SK-N-SH (cell line): ENCODE measurements at regions not wholly inside any gene's neighbourhood (a gene's known extent, or its start where the extent isn't known, plus 50 kb on each side); places are given as distances from the start of the nearest gene placed in this dataset.

Experiments used
- CTCF ChIA-PET: fragments of 300-600, 350-600 bp; formaldehyde crosslinking; extraction: SDS; loops from one replicate; lab custom pipeline; 2021; lab: Yijun Ruan, JAX
- POLR2A ChIA-PET: fragments of 350-600 bp; sonication (Branson Sonifier 250); formaldehyde crosslinking; extraction: SDS; loops from one replicate; lab custom pipeline; 2020; ENCODE audit warnings: antibody characterized with exemption, inconsistent platforms; lab: Yijun Ruan, JAX
- DNase-seq: peaks from one replicate; pipeline ENCODE4 v3.0.0; 2012
- H2AFZ ChIP-seq: fragments of 200-600 bp; sonication (generic); 2 replicates; pipeline ENCODE4 v1.8.1; 2016; ENCODE audit warnings: antibody characterized with exemption, mild to moderate bottlenecking, low read depth
- H3F3A ChIP-seq: fragments of 200-600 bp; sonication (generic); replicated peaks from 2 replicates; pipeline ENCODE3; 2016; ENCODE audit warnings: antibody characterized with exemption, mild to moderate bottlenecking; ENCODE audit not compliant: insufficient read depth
- H3K27ac ChIP-seq, 2 experiments: fragments of 200-500 bp in 1 of 2; fragments of 200-600 bp in 1 of 2; sonication (Bioruptor generic) in 1 of 2; sonication (generic), shearing (Covaris generic) in 1 of 2; 2 replicates each; pipeline versions ENCODE4 v1.5.1 to v1.6.1; 2014 to 2016; ENCODE audit warnings: low read depth in 2 of 2, inconsistent platforms in 1 of 2, low read length in 1 of 2, mild to moderate bottlenecking in 1 of 2, mixed read lengths in 1 of 2
- H3K27me3 ChIP-seq: fragments of 200-600 bp; sonication (generic), shearing (Covaris generic); 2 replicates; pipeline ENCODE4 v1.6.1; 2016; ENCODE audit warnings: mixed run types; ENCODE audit not compliant: insufficient read depth
- H3K36me3 ChIP-seq, 2 experiments: fragments of 200-500 bp in 1 of 2; fragments of 200-600 bp in 1 of 2; sonication (Bioruptor generic) in 1 of 2; sonication (generic) in 1 of 2; replicated peaks in 1 of 2; 2 replicates each; pipeline versions ENCODE3 to v1.5.1; 2014 to 2016; ENCODE audit warnings: low read length in 1 of 2, mild to moderate bottlenecking in 1 of 2; ENCODE audit not compliant: insufficient read depth in 2 of 2, control insufficient read depth in 1 of 2
- H3K4me1 ChIP-seq, 2 experiments: fragments of 200-500 bp in 1 of 2; fragments of 200-600 bp in 1 of 2; sonication (Bioruptor generic) in 1 of 2; sonication (generic), shearing (Covaris generic) in 1 of 2; 2 replicates each; pipeline versions ENCODE4 v1.5.1 to v1.6.1; 2014 to 2016; ENCODE audit warnings: low read depth in 1 of 2, low read length in 1 of 2, mixed run types in 1 of 2; ENCODE audit not compliant: insufficient read depth in 2 of 2, control insufficient read depth in 1 of 2
- H3K4me2 ChIP-seq: fragments of 200-600 bp; sonication (generic), shearing (Covaris generic); 2 replicates; pipeline ENCODE4 v1.6.1; 2017; ENCODE audit warnings: mixed run types
- H3K4me3 ChIP-seq, 2 experiments: fragments of 200-500 bp in 1 of 2; fragments of 200-600 bp in 1 of 2; sonication (Bioruptor generic) in 1 of 2; sonication (generic), shearing (Covaris generic) in 1 of 2; 2 replicates each; pipeline versions ENCODE4 v1.5.1 to v1.8.1; 2014 to 2016; ENCODE audit warnings: low read depth in 2 of 2, inconsistent platforms in 1 of 2, low read length in 1 of 2, mild to moderate bottlenecking in 1 of 2, mixed read lengths in 1 of 2, moderate library complexity in 1 of 2
- H3K79me2 ChIP-seq: fragments of 200-600 bp; sonication (generic); 2 replicates; pipeline ENCODE4 v1.8.1; 2017; ENCODE audit warnings: mild to moderate bottlenecking; ENCODE audit not compliant: insufficient read depth
- H3K9ac ChIP-seq: fragments of 200-600 bp; sonication (generic); 2 replicates; pipeline ENCODE4 v1.6.1; 2017; ENCODE audit warnings: mixed run types
- H3K9me2 ChIP-seq: fragments of 200-600 bp; sonication (generic); 2 replicates; pipeline ENCODE4 v1.6.1; 2017; ENCODE audit warnings: mixed run types
- H3K9me3 ChIP-seq: fragments of 200-600 bp; sonication (generic); 2 replicates; pipeline ENCODE4 v1.6.1; 2017; ENCODE audit warnings: mixed run types, mild to moderate bottlenecking, moderate library complexity
- H4K20me1 ChIP-seq: fragments of 200-600 bp; sonication (generic); 2 replicates; pipeline ENCODE4 v1.6.1; 2017; ENCODE audit warnings: mild to moderate bottlenecking, mixed run types; ENCODE audit not compliant: insufficient read depth
- ELF1 ChIP-seq: IDR thresholded peaks from 2 replicates; pipeline ENCODE4 v1.4.0; 2012
- EP300 ChIP-seq, 2 experiments: IDR thresholded peaks; 2 replicates each; pipeline versions ENCODE4 v1.4.0 to v1.6.1; 2012; ENCODE audit warnings: borderline replicate concordance in 1 of 2, low read depth in 1 of 2, low read length in 1 of 2
- FOXM1 ChIP-seq: IDR thresholded peaks from 2 replicates; pipeline ENCODE4 v1.4.0; 2012; ENCODE audit warnings: low read depth, mild to moderate bottlenecking
- GABPA ChIP-seq: IDR thresholded peaks from 2 replicates; pipeline ENCODE4 v1.4.0; 2012; ENCODE audit warnings: low read depth, mild to moderate bottlenecking
- GATA2 ChIP-seq: sonication (generic); formaldehyde crosslinking; IDR thresholded peaks from 2 replicates; pipeline ENCODE4 v1.5.0; 2020; ENCODE audit warnings: mild to moderate bottlenecking, missing genetic modification reagents
- JUND ChIP-seq: IDR thresholded peaks from 2 replicates; pipeline ENCODE4 v1.4.0; 2012
- NFIC ChIP-seq: IDR thresholded peaks from 2 replicates; pipeline ENCODE4 v1.4.0; 2012; ENCODE audit warnings: borderline replicate concordance
- RXRA ChIP-seq: IDR thresholded peaks from 2 replicates; pipeline ENCODE4 v1.4.0; 2012; ENCODE audit warnings: low read depth, mild to moderate bottlenecking, borderline replicate concordance
- TEAD4 ChIP-seq: IDR thresholded peaks from 2 replicates; pipeline ENCODE4 v1.4.0; 2012; ENCODE audit warnings: mild to moderate bottlenecking, borderline replicate concordance; ENCODE audit not compliant: insufficient read depth
- YY1 ChIP-seq: IDR thresholded peaks from 2 replicates; pipeline ENCODE4 v1.4.0; 2012; ENCODE audit warnings: low read depth, mild to moderate bottlenecking
- WGBS: methylation state at CpG from one replicate; pipeline ENCODE4 v1.1.6; 2017; ENCODE audit warnings: low lambda C conversion rate; 5-methylcytosine and 5-hydroxymethylcytosine counted together
- TF ChIP-seq, protein P1 (sequence below): IDR thresholded peaks from 2 replicates; pipeline ENCODE4 v1.6.1; 2012; ENCODE audit warnings: mild to moderate bottlenecking, low read depth, low read length, moderate library complexity
- TF ChIP-seq, protein P2 (sequence below): IDR thresholded peaks from 2 replicates; pipeline ENCODE4 v1.4.0; 2012; ENCODE audit warnings: low read depth, borderline replicate concordance
- TF ChIP-seq, protein P3 (sequence below): fragments of 150-350 bp; IDR thresholded peaks from 2 replicates; pipeline ENCODE4 v1.6.1; 2017; ENCODE audit warnings: antibody characterized with exemption, low read length, low read depth, borderline replicate concordance
- TF ChIP-seq, protein P4 (sequence below): fragments of 200-600 bp; sonication (generic); IDR thresholded peaks from 2 replicates; pipeline ENCODE4 v1.6.1; 2017; ENCODE audit warnings: antibody characterized with exemption, mild to moderate bottlenecking, moderate library complexity

DNA sequence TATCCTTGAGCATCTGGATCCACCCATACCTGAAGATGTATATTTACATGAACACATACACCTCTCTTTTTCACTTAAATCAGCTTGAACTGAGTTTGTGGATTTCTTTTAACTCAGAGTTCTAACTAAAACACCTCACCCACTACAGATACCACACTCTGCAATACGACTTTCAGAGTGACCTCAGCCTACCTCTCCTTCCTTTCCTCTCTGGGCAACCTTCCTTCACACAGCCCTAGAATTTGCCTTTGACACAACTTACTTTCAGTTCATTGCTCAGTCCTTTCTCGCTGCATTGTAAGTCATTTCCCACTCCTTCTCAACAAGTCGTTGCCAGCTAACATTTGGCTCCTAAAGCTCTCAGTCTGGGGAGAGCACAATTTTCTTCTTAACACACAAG is 151.9 kb upstream of the IRX3 start:
- H4K20me1 ChIP-seq = no peaks in the 10 kb centered on the region
- ChIA-PET CTCF (interaction anchor here (1.2 kb wide), 1 partner anchor 10 kb away, joined by 3 read pairs; no protein-coding TSS in a partner anchor), POLR2A (no interaction called here)
- no peak overlapping the region for H3K4me2 ChIP-seq
- H3K79me2 ChIP-seq = no peaks in the 10 kb centered on the region
- no peak for DNase-seq
- peaks cover 6% of the 10 kb centered on the region for H3K27me3 ChIP-seq
- H3K4me1 ChIP-seq = no peaks in the 10 kb centered on the region
- no peaks in the 10 kb centered on the region for H3F3A ChIP-seq
- no peak overlapping the region for H3K4me3 ChIP-seq
- H3K9me3 ChIP-seq = no peaks in the 10 kb centered on the region
- no peak overlapping the region for H3K9ac ChIP-seq
- no peak overlapping the region for H3K27ac ChIP-seq
- H2AFZ ChIP-seq = no peak overlapping the region
- TF ChIP-seq, protein P1, sequence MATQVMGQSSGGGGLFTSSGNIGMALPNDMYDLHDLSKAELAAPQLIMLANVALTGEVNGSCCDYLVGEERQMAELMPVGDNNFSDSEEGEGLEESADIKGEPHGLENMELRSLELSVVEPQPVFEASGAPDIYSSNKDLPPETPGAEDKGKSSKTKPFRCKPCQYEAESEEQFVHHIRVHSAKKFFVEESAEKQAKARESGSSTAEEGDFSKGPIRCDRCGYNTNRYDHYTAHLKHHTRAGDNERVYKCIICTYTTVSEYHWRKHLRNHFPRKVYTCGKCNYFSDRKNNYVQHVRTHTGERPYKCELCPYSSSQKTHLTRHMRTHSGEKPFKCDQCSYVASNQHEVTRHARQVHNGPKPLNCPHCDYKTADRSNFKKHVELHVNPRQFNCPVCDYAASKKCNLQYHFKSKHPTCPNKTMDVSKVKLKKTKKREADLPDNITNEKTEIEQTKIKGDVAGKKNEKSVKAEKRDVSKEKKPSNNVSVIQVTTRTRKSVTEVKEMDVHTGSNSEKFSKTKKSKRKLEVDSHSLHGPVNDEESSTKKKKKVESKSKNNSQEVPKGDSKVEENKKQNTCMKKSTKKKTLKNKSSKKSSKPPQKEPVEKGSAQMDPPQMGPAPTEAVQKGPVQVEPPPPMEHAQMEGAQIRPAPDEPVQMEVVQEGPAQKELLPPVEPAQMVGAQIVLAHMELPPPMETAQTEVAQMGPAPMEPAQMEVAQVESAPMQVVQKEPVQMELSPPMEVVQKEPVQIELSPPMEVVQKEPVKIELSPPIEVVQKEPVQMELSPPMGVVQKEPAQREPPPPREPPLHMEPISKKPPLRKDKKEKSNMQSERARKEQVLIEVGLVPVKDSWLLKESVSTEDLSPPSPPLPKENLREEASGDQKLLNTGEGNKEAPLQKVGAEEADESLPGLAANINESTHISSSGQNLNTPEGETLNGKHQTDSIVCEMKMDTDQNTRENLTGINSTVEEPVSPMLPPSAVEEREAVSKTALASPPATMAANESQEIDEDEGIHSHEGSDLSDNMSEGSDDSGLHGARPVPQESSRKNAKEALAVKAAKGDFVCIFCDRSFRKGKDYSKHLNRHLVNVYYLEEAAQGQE = no peak
- no peak for TF ChIP-seq TEAD4
- TF ChIP-seq EP300 (IDR thresholded peaks at IDR 0.05; ENCODE audit: borderline replicate concordance in 1 of 2, low read depth in 1 of 2, low read length in 1 of 2) = no peak
- TF ChIP-seq GABPA = no peak
- TF ChIP-seq RXRA = no peak
- no peak for TF ChIP-seq YY1
- no peak for TF ChIP-seq JUND
- TF ChIP-seq, protein P2, sequence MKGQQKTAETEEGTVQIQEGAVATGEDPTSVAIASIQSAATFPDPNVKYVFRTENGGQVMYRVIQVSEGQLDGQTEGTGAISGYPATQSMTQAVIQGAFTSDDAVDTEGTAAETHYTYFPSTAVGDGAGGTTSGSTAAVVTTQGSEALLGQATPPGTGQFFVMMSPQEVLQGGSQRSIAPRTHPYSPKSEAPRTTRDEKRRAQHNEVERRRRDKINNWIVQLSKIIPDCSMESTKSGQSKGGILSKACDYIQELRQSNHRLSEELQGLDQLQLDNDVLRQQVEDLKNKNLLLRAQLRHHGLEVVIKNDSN = no peak
- TF ChIP-seq, protein P3, sequence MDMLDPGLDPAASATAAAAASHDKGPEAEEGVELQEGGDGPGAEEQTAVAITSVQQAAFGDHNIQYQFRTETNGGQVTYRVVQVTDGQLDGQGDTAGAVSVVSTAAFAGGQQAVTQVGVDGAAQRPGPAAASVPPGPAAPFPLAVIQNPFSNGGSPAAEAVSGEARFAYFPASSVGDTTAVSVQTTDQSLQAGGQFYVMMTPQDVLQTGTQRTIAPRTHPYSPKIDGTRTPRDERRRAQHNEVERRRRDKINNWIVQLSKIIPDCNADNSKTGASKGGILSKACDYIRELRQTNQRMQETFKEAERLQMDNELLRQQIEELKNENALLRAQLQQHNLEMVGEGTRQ = no peak
- TF ChIP-seq, protein P4, sequence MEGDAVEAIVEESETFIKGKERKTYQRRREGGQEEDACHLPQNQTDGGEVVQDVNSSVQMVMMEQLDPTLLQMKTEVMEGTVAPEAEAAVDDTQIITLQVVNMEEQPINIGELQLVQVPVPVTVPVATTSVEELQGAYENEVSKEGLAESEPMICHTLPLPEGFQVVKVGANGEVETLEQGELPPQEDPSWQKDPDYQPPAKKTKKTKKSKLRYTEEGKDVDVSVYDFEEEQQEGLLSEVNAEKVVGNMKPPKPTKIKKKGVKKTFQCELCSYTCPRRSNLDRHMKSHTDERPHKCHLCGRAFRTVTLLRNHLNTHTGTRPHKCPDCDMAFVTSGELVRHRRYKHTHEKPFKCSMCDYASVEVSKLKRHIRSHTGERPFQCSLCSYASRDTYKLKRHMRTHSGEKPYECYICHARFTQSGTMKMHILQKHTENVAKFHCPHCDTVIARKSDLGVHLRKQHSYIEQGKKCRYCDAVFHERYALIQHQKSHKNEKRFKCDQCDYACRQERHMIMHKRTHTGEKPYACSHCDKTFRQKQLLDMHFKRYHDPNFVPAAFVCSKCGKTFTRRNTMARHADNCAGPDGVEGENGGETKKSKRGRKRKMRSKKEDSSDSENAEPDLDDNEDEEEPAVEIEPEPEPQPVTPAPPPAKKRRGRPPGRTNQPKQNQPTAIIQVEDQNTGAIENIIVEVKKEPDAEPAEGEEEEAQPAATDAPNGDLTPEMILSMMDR = no peak
- no peak for TF ChIP-seq GATA2 (CRISPR knock-in tag)
- no peak for TF ChIP-seq FOXM1
- TF ChIP-seq NFIC = no peak
- TF ChIP-seq ELF1 = no peak
- H3K9me2 ChIP-seq = no peaks in the 10 kb centered on the region
- H3K36me3 ChIP-seq = no peaks in the 10 kb centered on the region
- WGBS = 44% methylated on average over 3 of the region's 3 CpGs
